Activated T-cell treated with anti-CD3 and anti-CD28 coated beads for 48 hours (primary cell): ENCODE measurements at regions not wholly inside any gene's neighbourhood (a gene's known extent, or its start where the extent isn't known, plus 50 kb on each side); places are given as distances from the start of the nearest gene placed in this dataset.

ENCODE experiments used
- DNase-seq: peaks from one replicate; pipeline ENCODE4 v3.0.0-alpha.2; 2020; ENCODE audit warnings: low read depth

DNA sequence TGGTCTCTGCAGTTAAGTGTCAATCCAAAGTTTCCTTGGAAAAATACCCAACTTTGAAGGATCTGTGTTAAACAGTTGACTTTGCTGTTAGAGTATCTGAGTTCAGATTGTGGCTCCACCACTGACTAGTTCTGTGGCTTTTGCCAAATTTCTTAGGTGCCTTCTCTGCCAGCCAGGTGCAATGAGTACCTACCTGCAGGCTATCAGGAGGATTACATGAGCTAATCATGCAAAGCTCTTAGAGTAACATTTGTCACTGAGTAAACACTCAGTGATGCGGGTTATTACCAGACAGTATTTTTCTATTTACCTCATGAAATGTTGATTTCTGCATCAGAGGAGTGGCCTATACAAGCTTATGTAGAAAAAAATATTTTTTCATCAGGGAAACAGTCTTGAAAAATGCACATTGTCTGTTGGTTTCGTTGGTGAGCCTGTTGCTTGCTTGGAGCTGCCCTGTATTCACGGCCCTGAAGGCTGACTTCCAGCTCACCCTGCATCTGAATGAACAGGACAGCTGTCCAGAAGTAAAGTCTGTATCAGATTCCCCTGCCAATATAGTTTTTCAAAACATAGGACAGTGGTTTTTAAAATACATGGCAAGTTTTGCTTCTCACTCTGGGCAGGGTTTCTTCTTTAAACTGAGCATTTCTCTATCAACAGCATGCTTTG lies 235.1 kb downstream of the CDCA7 start:
- no peak for DNase-seq

DNA sequence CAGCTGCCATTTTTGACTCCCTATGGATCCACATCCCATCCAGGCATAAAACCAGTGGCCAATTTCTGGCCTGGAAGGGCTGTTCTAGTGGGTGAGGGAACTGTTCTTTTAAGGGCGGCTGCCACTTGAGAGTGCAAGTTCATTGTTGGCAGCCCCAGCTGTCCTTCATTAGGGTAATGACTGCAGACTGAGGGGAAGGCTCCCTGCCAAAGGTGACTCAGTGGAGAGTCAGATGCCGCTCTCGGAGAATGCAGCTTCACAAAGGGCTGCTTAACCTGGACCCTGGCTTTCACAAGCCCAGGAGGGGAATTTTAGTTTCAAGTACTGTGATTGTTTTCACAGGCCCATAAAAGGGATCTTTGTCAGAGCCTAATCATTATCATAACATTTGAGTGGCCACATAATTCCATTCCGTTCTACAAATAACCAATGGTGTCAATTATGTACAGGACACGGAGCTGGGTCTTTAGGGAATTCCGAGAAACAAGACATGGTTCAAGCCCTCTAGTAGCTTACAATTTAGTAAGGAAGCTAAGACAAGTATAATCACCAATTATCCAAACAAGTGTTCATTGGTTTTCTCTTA lies 235.7 kb downstream of the CDCA7 start:
- DNase-seq: no peak

DNA sequence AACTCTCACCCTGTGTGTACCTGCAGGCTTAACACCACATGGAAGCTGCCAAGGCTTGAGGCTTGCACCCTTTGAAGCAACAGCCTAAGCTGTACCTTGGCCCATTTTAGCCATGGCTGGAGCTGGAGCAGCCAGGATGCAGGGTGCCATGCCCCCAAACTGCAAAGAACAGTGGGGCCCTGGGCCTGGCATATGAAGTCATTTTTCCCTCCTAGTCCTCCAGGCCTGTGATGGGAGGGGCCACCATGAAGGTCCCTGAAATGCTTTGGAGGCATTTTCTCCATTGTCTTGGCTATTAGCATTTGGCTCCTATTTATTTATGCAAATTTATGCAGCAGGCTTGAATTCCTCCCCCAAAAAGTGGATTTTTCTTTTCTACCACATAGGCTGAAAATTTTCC lies 238.4 kb downstream of the CDCA7 start:
- DNase-seq: no peak

DNA sequence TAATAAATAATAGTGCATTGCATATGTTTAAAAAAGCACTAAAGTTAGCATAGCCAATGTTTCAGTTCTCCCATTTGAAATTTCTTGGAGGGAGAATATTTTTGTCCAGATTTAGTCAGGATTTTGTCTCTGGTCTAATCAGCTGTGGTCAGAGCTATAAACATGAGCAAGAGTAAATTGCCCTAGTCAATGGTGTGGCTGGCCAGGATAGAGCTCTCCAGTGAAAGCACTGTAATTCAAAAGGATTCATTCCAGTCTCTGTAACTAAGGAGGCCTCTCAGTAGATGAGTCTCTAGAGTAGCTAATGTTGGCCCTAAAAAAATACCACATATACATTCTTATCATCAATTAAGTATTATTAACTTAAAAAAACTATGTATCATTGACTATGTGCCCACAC lies 241.6 kb downstream of the CDCA7 start:
- no peak for DNase-seq

DNA sequence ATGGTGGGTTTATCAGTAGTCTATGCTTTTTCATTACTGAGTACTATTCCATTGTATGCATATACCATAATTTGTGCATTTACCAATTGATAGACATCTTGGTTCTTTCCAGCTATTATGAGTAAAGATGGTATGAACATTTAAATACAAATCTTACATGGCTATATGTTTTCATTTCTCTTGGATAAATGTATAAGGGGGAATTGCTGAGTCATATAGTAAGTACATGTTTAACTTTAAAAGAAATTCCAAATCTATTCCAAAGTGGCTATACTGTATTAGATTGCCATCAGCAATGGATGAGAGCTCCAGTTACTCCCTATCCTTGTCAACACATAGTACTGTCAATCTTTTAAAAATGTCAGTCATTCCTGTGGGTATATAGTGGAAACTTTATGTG lies 243.9 kb downstream of the CDCA7 start:
- no peak for DNase-seq

DNA sequence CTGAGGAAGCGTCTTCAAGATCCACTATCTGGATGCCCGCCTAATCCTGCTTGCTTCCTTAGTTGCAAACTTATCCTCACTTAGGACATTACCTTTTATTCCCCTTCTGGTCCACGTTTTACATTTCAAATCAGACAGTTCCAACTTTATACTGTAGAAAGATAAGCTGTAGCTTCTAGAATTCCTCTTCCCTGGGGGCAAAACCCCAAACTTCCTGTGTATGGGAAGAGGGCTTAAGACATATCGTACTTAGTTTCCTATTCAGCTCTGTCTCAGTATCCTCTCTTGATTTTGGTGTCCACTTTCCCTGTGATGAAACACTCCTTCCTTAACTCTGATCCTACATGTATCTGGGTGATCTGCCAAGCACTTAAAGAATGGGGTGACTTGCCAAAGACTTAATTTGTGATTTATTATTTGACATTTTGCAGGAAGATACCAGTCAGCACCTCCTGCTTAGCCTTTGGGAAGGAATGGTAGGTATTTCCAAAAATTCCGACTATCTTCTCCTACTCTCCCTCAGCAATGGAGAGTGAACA lies 245.2 kb downstream of the CDCA7 start:
- DNase-seq: no peak

DNA sequence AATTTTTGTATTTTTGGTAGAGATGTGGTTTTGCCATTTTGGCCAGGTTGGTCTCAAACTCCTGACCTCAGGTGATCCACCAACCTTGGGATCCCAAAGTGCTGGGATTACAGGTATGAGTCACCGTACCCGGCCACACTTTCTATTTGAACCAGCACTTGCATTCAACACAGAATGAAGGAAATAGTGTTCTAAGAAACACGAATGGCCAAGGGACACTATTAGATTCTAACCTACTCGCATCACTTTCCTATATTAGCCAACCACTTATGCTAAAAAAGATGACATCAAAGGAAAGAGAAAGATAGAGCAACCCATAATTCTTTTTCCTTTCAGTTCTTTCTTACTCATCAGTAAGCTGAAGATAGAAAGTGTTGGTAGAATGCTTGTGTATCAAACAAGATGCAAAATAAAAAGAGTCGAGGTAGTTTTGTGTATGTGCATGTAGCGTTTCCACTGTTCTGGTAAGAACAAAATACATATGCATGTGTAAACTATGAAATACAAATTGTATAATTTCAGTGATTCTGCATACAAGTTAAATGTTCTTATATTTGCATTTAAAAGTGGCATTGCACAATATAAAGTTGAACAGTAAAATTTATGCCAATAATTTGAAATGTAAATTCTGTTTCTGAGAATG lies 247.6 kb downstream of the CDCA7 start:
- DNase-seq: no peak

DNA sequence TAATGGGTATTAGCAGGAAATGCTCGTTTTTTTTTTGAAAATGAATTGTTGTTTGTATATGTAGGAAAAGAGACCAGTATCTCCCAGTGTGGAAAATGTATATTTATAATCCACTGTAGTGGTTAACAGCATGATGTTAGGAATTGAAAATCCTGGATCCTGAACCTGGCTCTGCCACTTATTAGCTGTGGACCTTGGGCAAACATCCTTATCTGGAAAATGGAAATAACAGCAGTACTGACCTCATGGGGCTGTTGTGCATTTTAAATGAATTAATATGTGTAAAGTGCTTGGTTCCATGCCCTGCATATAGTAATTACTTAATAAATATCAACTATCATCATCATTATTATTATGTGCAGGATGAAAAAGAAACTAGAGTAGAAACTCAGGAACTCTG lies 251.3 kb downstream of the CDCA7 start:
- no peak for DNase-seq

DNA sequence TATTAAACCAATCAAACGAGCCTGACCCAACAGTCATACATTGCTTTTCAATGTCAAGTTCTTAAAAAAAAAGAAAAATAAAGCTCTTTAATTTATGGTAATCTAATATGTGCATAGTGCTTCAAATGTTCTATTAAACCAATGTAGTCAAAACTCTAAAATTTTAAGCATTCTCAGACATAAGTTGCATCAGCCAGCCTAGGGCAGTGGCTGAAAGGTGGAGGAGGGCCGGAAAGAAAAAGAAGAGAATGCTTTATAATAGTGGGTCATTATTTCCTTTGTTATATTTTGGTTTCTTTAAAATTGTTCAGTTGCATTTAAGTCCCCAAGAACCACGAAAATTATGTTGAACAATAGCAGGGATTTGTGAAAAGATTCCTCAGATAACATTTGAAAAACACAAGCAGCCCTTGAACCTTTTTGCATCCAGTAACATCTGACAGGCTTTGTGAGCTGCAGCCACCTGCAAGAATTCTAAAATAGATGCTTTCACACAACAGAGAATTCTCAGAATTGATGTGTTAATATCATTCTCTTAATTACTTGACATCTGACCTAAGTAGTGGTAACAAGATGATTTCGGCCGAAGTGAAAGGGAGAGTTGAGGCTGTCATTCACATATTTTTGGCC lies 252.1 kb downstream of the CDCA7 start:
- DNase-seq: no peak

DNA sequence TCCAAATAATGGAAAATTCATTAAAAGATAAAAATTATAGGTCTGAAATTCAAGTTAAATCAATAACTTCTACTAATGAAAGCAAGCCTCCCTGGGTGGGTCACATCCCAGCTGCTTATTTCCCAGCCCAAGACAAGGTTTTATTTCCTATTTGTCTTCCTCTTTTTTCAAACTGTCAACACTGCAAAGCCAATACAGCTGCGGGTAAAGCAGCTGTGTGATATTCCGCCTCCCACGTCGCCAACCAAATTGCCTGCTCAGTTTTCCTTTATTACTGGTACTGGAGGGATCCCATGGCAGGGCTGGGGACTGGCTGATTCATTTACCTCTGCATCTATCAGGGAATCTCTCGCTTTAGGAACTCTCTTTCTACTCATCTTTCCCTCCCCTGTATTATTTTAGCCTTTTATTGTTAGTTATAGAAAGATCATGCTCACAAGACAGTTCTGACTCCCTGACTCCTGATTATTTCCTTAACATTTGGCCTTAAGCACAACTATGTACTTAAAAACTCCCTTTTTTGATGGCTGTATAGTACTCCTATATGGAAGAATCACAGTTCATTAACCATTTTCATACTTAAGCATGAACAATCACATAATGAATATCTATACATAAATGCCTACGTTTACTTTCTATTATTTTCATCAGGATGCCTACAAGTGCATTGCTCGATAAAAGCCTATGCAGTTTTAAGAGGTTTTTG lies 253.1 kb downstream of the CDCA7 start:
- no peak for DNase-seq

DNA sequence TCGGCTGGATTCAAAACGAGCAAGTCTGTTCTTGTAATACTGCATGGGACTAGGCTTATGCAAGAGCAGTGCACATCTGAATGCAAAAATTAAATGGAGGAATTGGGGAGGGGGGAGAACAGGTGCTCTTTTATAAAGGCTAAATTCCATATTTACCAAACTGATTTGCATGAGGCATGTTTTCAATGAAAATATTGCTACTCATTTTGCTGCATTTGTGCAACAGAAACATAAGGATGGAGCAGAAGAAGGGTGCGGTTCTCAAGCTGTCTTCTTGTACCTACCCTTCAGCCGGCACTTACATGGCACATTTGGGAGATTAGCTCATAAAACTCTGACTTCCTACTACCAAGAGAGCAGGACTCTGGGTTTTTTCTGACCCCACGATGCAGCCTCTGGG lies 256.4 kb downstream of the CDCA7 start:
- DNase-seq: no peak

DNA sequence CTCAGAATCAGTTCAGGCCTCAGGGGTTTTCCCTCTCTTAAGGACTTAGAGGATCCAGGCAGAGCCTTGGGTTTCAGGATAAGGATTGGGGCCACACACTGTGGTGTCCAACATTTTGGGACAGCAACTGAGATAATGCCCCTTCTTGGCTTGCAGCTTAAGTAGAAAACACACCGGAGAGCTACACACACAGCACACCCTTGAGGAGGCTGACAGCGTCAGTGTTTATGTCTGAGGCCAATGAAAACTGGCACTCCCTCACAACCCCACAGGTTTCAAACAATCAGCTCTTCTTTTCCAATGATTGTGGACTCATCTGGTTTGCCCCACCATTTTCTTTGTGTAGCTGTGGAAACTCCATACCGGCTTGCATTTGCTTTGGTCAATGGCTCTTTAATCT lies 257.7 kb downstream of the CDCA7 start:
- no peak for DNase-seq

DNA sequence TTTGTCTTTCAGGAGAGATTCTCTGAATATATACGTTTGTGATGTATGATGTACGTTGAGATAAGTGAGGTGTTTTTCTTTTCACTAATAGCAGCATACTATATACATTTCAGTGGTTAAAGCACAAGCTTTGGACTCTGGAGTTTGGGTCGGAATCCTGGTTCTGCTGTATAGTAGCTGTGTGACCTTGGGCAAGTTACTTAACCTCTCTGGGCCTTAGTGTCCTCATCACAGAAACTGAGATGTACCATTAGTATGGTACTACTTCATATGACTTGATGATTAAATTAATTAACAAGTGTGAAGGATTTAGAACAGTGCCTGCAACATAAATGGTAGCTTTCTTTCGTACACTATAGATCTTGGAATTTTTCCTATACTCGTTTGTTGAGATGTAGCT lies 258.7 kb downstream of the CDCA7 start:
- DNase-seq: no peak

DNA sequence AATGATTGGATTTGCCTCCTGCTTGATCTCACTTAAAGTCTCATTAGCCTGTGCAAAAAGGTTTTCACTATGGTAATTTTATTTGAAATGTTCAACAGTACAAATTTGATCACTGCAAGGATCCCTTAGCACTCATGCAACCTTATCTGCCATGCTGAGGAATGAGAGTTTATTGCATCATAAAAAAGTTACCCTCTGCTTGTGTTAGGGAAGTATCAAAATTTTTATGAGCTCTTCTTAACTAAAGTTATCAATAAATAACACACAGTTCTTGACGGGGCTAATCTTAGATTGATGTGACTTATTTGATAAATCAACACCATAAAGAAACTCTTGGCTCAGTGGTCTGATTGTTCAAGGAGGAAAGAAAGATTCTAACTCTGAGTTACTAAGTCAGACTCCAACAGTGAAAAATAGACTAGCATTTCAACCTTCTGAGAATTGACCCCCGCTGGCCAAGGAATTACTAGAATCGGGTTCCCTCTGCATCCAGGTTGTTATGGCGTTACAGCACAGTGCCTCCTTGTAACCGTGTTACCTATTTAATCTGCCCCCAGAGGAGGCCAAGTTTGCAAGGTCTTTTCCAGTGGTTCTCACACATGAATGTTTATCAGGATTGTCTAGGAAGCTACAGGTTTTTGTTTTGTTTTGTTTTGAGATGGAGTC lies 259.7 kb downstream of the CDCA7 start:
- no peak for DNase-seq

DNA sequence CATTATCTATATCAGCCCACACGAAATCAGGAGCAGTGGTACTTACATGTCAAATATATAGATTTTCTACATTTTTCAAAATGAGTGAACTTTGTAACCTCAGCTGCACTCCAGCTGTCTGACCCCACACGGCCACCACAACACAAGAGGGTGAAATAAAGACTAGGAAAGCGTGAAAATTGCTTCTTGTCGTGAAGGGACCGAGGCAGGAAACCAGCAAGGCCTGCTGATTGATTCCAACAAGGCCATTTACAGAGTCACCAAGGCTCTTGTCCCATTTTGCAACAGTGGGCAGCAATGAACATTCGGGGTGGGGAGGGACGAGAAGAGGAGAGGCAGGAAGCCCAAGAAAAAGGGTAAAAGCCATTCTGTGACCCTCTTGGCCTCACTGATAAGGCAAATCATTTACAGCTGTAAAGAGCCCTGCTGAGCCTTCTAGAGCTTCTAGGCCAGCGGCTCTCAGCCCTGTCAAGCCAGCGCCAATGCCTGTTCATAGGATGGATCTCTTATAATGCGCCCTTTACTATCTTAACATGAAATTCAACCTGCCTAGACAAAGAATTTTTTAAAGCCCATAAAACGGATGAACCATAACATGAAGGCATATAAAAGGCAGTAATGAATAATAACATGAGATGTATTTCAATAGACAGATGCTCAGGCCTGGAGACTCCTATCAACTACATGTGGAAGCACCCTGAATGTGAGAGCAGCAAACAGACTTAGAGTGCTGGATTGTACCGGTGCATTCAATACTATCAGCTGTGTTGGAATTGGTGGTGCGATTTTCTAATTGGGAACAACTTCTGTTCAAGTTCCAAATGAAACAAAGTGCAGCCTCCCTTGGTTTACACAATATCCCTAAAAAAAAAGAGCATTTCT lies 269.0 kb downstream of the CDCA7 start:
- no peak for DNase-seq

DNA sequence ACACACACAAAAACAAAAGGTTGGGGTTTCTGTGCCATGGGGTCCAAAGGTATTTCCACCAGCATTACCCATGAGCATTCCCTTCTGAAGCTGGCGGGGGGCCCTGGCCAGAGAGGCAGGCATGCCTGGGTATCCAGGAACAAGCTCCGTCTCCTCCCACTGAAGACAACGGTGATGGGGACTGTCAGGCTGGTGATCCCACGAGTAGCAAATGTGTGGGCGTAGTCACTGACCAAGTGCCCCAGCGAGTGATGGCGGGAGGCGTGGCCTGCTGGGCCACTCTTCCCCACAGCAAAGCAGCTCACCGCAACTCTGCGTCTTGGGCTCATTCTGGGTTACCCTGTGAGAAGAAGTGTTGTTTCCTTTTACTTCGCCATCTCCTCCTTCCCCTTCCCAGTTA lies 270.6 kb downstream of the CDCA7 start:
- no peak for DNase-seq

DNA sequence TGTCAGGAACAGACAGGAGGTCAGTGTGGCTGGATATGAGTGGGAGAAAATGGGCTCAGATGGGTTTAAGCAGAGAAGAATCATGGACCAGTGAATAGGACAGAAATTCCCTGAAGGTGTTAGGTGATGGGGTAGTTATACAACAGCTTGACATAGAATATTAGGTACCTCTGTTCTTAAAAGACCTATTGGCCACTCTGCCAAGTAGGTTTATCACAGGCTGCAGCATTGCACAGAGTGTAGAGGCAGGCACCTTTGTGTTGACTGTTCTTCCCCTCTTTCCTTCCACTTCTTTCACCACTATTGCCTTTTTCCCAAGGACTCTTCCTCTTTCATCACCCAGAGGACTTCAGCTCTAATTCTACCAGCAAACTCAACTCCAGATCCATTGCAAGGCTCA lies 274.4 kb downstream of the CDCA7 start:
- DNase-seq: no peak

DNA sequence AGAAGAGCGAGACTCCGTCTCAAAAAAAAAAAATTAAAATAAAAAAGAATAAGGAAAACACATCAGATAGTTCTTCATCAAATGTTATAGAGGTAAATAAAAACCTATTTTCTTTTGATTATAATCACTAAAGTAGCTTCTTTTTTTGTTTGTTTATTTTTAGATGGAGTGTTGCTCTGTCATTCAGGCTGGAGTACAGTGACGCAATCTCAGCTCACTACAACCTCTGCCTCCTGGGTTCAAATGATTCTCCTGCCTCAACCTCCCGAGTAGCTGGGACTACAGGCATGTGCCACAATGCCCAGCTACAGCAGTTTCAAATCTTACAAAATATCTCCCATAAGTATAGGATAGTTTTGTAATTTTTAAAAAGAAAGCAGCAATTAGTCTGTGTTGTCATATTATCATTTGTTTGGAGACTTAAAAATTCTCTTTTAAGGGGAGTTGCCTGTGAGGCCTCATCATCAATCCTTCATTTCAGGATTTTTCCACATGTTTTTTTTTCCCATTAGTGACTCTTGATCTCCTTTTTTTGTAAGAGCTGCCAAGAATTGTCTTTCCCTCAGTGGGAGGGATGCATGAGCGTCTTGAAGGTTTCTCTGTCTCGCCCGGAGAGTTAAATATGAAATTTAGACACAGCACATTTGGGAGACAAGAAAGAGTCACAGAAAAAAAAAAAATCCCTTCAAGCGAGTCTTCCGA lies 275.9 kb downstream of the CDCA7 start:
- DNase-seq: no peak

DNA sequence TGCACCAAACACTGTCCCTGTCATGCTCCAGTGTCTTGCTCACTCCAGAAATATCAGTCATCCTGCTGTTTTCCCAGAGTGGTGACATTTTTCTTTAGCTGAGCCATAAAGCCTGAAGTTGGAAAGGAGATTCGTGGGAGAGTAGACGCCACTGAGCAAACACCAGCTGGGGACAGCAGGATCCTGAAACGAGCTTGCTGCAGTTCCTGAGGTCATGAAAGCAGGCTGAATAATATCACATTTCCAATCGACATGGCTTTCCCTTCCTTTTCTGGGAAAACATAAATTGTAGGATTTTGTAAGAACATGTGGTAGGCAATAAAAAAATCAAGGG lies 276.4 kb downstream of the CDCA7 start:
- DNase-seq: no peak

DNA sequence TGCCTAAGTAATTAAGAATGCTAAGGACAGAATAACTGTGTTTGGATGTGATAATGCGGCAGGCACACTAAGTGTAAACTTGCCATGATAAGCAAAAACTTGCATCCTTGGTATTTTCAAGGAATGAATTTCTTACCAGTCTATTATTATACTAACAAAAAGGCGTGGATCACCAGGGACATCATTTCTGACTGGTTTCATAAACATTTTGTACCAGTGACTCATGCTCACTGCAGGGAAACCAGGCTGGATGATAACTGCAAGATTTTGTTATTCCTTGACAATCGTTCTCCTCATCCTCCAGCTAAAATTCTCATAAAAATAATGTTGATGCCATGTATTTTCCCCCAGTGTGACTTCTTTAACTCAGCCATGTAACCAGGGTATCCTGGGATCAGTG lies 289.5 kb downstream of the CDCA7 start:
- no peak for DNase-seq
